ENCODE measurements at regions not wholly inside any gene's neighbourhood (a gene's known extent, or its start where the extent isn't known, plus 50 kb on each side); places are given as distances from the start of the nearest gene placed in this dataset.

- DNase-seq (ENCODE audit: low spot score) = no peak
Observed at GRCh38 chr13:67803118-67803517, 573.0 kb upstream of the PCDH9 start.

- no peak for DNase-seq (ENCODE audit: low spot score)
Observed at GRCh38 chr13:67792151-67792676, 562.1 kb upstream of the PCDH9 start.

DNA sequence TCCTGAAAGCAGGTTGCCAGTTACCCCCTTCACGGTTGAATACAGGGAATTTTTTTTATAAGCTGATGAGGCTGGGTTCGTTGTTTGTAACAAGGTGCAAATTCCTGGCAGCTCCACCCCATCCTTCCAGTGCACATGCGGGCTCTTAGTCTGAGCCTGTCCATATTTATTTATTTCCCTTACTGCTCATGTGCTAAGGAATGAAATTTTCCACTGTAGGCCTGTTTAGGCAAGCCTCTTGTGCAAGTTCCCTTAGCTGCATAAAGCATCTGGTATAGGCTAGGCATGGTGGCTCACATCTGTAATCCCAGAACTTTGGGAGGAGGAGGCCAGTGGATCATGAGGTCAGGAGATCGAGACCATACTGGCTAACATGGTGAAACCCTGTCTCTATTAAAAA is 560.9 kb upstream of the PCDH9 start:
- no peak for DNase-seq (ENCODE audit: low spot score)

DNA sequence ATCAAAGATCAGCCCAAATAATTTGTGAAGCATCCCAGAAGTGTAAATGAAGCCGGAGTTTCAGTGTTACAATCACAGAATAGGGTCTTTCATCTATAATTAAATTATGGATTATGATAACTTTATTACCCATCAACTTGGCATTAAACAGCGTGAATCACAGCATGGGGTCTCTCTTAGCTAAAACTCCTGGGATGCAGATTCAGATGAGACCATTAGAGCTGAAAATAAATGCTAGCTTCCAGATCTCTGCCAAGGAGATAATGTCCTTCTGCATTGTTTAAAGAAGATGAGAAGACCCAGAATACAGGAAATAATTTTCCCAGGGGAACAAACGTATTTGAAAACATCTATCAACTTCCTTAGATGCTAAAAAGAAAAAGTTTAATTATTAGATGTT is 546.0 kb upstream of the PCDH9 start:
- no peak for DNase-seq (ENCODE audit: low spot score)

- no peak for DNase-seq (ENCODE audit: low spot score)
Observed at GRCh38 chr13:67775359-67775758, 545.2 kb upstream of the PCDH9 start.

DNA sequence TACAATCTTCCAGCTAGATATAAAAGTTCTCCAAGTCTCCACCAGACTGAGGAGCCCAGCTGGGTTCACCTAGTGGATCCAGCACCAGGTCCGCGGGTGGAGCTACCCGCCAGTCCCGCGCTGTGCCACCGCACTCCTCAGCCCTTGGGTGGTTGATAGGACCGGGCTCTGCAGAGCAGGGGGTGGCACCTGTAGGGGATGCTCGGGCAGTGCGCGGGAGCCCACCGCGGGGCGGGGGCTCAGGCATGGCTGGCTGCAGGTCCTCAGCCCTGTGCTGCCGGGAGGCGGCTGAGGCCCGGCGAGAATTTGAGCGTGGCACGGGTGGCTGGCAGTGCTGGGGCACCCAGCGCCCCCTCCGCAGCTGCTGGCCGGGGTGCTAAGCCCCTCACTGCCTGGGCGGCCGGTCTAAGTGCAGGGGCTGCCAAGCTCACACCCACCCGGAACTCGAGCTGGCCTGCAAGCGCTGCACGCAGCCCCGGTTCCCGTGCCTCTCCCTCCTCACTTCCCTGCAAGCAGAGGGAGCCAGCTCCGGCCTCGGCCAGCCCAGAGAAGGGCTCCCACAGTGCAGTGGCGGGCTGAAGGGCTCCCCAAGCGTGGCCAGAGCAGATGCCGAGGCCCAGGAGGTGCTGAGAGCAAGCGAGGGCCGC is 542.8 kb upstream of the PCDH9 start:
- no peak for DNase-seq (ENCODE audit: low spot score)

DNA sequence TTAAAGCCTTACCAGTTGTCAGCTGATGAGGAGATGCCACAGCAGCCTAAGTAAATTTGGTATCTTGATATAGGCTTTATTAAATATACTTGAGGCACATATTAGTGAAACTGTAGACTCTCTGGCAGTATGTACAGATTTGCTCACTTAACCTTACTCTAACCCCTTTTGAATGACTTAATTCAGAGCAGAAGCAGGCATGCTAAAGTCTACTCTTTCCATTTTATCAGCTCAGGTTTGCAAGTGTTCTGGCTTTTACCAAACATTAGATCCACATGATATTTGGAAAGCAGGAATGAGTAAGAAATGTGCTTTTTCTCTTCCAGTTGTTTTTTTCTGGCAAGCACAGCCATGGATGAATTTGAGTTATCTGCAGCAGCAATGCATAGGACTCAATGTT is 541.0 kb upstream of the PCDH9 start:
- no peak for DNase-seq (ENCODE audit: low spot score)

DNA sequence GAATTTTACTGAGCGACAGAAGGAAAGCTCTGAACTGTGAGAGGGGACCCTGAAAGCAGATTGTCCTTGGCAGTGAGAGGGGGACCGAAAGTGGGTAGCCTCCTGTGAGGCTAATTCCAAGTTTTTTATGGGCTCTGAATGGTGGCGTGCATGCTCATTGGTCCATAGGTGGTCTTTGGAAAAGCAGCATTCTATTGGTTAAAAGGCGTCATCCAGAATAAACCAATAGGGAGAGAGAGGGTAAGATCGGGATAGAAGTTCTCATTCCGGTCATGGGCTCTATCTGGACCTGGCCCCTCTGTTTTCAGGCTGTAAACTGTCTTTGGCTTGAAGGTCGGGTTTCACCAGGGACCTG is 539.8 kb upstream of the PCDH9 start:
- DNase-seq (ENCODE audit: low spot score) = no peak

DNA sequence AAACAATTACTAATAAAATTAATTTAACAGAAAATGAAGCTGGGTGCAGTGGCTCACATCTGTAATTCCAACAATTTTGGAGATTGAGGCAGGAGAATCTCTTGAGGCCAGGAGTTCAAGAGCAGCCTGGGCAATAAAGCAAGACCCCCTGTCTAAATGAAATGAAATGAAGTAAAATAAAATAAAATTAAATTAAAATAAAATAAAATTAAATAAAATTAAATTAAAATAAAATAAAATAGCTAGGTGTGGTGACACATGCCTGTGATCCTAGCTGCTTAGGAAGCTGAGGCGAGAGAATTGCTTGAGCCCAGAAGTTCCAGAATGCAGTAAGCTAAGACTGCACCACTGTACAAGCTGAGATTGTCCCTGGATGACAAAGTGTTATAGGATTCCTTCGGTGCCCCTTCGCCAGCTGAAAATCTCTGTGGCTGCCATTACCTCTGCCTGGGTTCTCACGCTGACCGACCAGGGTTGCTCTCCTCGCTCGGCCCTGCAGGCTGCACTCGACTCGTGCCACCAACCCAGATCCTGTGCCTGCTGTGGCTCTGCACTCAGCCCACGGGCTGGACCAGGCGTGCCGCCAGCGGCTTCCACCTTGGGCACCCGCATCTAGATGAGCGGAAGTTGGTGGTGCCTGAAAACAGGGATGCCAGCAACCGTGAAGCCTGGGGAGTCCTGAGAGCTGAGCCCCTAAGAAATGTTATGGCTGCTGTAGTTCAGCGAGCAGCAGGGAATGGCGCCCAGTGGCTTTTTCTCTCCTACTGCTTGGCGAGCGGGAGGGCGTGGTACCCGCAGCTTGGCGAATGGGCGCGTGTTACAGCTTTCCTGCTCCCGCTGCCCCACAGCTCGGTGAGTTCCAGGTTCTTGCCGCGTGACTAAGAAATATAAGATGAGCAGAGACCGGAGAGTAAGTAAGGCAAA is 539.2 kb upstream of the PCDH9 start:
- no peak for DNase-seq (ENCODE audit: low spot score)

DNA sequence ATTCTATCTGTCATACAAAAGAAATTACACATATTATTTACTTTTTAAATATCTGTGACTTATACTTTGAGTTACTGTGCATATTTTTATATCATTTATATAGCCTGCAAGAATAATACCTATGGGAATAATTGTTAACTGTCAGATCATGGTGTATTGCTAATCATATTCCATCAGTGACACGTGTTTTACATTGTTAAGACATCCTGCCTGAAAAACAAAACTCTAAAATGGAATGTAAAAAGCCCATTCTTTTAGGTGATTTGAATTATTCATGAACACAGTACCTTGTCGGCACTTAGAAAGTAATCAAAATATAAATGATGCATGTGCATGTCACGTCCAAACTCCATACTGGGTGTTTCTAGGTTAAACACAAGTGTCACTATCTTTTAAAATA is 533.8 kb upstream of the PCDH9 start:
- DNase-seq (ENCODE audit: low spot score) = no peak

DNA sequence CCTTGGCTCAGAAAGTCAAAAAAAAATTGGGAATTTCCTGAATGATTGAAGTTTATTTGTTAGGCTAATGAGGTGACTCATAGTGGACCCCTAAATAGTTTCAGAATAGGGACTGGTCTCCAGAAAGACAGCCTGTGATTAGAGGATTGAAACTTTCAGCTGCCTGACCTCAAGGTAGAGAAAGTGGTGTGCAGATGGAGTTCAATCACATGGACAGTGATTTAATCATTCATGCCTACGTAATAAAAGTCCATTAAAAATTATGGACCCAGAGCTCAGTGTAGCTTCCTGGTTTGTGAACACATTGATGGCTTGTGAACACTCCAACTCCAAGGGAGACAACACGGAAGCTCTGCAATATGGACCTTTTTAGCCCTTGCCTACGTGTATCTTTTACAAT is 533.2 kb upstream of the PCDH9 start:
- DNase-seq (ENCODE audit: low spot score) = no peak

DNA sequence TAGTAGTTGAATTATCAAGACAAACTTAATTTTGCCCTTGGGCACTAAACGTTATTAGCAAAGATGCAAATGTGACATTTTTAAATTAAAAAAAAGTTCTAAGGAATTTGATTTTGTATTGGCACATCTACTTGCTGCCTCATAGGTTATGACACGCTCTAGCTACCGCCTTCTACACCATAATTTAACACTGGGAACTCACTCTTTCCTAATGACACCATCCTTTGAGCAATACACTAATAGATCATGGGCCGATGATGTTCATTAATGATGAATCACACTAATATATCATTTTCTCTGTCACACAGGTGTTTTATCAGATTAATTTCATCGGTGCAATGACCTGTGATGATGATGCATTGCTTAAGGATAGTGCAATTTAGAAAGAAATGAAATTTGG is 528.8 kb upstream of the PCDH9 start:
- DNase-seq (ENCODE audit: low spot score) = no peak

GRCh38 chr13:67754012-67754411 is 523.9 kb upstream of the PCDH9 start:
- no peak for DNase-seq (ENCODE audit: low spot score)

DNA sequence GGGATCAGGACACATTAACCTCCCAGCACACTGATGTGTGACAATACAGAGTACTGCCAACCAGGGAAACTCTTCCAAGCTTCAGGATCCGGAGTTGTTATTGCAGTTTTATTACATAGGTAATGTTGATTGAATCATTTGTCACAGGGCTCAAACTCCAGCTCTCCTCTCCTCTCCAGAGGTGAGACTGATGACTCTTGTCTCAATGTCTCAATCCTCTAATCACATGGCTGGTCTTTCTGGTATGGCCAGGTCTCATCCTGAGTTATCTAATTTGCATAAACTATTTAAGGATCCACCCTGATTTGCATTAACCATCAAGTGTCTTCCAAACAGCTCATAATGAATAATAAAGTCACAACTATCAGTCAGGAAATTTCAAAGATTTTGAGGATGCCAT is 522.6 kb upstream of the PCDH9 start:
- no peak for DNase-seq (ENCODE audit: low spot score)

- DNase-seq (ENCODE audit: low spot score) = no peak
Observed at GRCh38 chr13:67742478-67742877, 512.3 kb upstream of the PCDH9 start.

GRCh38 chr13:67740871-67741535 is 510.9 kb upstream of the PCDH9 start:
- DNase-seq (ENCODE audit: low spot score) = no peak

- DNase-seq (ENCODE audit: low spot score) = peak; percentile 5
Observed at GRCh38 chr13:67736646-67737420, 506.7 kb upstream of the PCDH9 start.

DNA sequence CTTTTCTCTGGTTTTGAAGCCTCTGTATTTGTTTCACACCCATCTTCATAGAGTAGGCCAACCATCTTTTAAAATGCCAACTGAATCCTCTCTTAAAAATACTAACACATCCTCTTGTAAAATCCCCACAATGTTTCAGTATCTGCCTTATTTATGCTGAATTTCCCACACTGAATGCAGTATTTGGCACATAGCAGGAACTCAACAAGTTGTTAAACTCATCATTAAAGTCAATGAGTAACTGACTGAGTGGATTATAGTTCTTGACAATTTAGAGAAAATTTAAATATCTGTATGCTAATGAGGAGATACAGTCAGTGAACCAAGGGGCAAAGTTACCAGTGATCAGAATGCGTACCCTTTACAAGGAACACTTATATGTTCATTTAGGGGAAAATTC is 505.5 kb upstream of the PCDH9 start:
- no peak for DNase-seq (ENCODE audit: low spot score)

DNA sequence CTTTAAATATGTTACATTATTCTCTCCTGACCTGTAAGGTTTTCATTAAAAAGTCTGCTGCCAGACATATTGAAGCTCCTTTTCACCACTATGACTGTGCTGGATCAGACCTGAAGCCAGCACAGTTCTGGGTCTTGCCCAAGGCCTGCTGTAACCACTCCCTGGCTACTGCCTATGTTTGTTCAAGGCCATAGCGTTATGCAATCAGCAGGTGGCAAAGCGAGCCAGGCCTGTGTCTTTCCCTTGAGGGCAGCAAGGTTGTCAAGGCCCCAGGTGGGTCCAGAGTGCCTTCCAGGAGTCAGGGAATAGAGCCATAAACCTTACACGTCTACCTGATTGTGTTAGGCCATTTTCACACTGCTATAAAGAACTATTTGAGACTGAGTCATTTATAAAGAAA is 496.8 kb upstream of the PCDH9 start:
- no peak for DNase-seq (ENCODE audit: low spot score)

GRCh38 chr13:67725999-67726398 is 495.9 kb upstream of the PCDH9 start:
- DNase-seq (ENCODE audit: low spot score) = no peak

DNA sequence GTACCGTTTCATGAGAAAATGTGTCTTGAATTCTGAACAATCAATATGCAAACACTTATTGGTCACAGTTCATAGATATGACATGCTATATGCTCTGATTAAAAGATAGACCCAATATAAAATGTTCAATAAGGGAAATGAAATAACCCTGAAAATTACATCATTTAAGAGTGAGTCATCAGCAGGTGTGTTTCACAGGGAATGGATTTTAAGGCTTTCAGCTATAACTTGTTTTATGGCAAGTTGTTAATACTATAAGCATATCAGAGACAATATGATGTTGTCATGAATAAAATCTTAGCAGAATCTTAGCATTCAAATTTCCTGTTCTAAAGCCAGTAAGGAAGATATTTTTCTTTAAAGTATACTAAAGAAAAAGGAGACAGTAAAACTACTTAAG is 483.4 kb upstream of the PCDH9 start:
- no peak for DNase-seq (ENCODE audit: low spot score)

- DNase-seq (ENCODE audit: low spot score) = no peak
Observed at GRCh38 chr13:67696775-67697174, 466.6 kb upstream of the PCDH9 start.
